Tibial nerve (tissue), 4 donors: ENCODE measurements at regions not wholly inside any gene's neighbourhood (a gene's known extent, or its start where the extent isn't known, plus 50 kb on each side); places are given as distances from the start of the nearest gene placed in this dataset.
A peak's percentile ranks its signal among the peaks of the same experiment; 100 is the strongest.

Experiments used
- DNase-seq, 2 donors: peaks; one replicate each; pipeline ENCODE4 v3.0.0-alpha.2; 2019; ENCODE audit warnings: low spot score in 2 of 2
- H3K27ac ChIP-seq, 4 donors: fragments of 200-600 bp; sonication (generic) in 3 of 4; one replicate each; pipeline ENCODE4 v1.5.1; 2017 to 2019; ENCODE audit warnings: mild to moderate bottlenecking in 1 of 4
- H3K27me3 ChIP-seq, 2 donors: fragments of 200-600 bp; sonication (generic) in 1 of 2; one replicate each; pipeline versions ENCODE4 v1.5.1 to v1.6.0; 2017 to 2019
- H3K36me3 ChIP-seq, 3 donors: fragments of 200-600 bp; sonication (generic); one replicate each; pipeline ENCODE4 v1.5.1; 2018 to 2019
- H3K4me1 ChIP-seq, 4 donors: fragments of 200-600 bp; sonication (generic) in 3 of 4; one replicate each; pipeline ENCODE4 v1.5.1; 2017 to 2019
- H3K4me3 ChIP-seq, 4 donors: fragments of 200-600 bp; sonication (generic) in 3 of 4; one replicate each; pipeline ENCODE4 v1.5.1; 2017 to 2019; ENCODE audit warnings: mild to moderate bottlenecking in 1 of 4, moderate library complexity in 1 of 4
- H3K9me3 ChIP-seq, 4 donors: fragments of 200-600 bp; sonication (generic) in 3 of 4; one replicate each; pipeline ENCODE4 v1.5.1; 2017 to 2019
- CTCF ChIP-seq, 5 experiments: fragments of 200-600 bp in 3 of 5; fragments of 450-650 bp in 2 of 5; sonication (generic) in 3 of 5; IDR thresholded peaks; one replicate each; pipeline ENCODE4 v1.5.1; 2016 to 2019; ENCODE audit warnings: antibody characterized with exemption in 5 of 5, mild to moderate bottlenecking in 3 of 5, moderate library complexity in 2 of 5
- EP300 ChIP-seq, 2 donors: sonication (generic); formaldehyde crosslinking; IDR thresholded peaks; one replicate each; pipeline ENCODE4 v1.6.1; 2017; ENCODE audit warnings: antibody characterized with exemption in 2 of 2, mild to moderate bottlenecking in 1 of 2
- POLR2A ChIP-seq, 2 donors: fragments of 450-650 bp; IDR thresholded peaks; one replicate each; pipeline ENCODE4 v1.6.1; 2017; ENCODE audit warnings: antibody characterized with exemption in 2 of 2, mild to moderate bottlenecking in 2 of 2, moderate library complexity in 2 of 2
- WGBS, 2 donors: methylation state at CpG; one replicate each; pipeline ENCODE4 v1.1.5; 2018; 5-methylcytosine and 5-hydroxymethylcytosine counted together

GRCh38 chr5:74309050-74309449 is 331.5 kb downstream of the ENC1 start:
- peaks cover 0 to 12% (median 0%) of the 10 kb centered on the region in 4 donors for H3K4me1 ChIP-seq
- no peaks in the 10 kb centered on the region for H3K9me3 ChIP-seq
- H3K27ac ChIP-seq = no peak overlapping the region
- no peaks in the 10 kb centered on the region for H3K27me3 ChIP-seq
- no peak for DNase-seq
- TF ChIP-seq EP300 (IDR thresholded peaks at IDR 0.05) = no peak
- no peak for TF ChIP-seq POLR2A (IDR thresholded peaks at IDR 0.05)
- no peak for TF ChIP-seq CTCF (IDR thresholded peaks at IDR 0.05)
- H3K4me3 ChIP-seq = no peak overlapping the region
- H3K36me3 ChIP-seq = no peaks in the 10 kb centered on the region

GRCh38 chr5:74306845-74307244 is 333.7 kb downstream of the ENC1 start:
- peaks cover 0 to 12% (median 0%) of the 10 kb centered on the region in 4 donors for H3K4me1 ChIP-seq
- H3K9me3 ChIP-seq = no peaks in the 10 kb centered on the region
- no peak overlapping the region for H3K4me3 ChIP-seq
- no peaks in the 10 kb centered on the region for H3K27me3 ChIP-seq
- H3K27ac ChIP-seq = no peak overlapping the region
- no peaks in the 10 kb centered on the region for H3K36me3 ChIP-seq
- TF ChIP-seq CTCF (IDR thresholded peaks at IDR 0.05) = no peak
- no peak for TF ChIP-seq POLR2A (IDR thresholded peaks at IDR 0.05)
- no peak for TF ChIP-seq EP300 (IDR thresholded peaks at IDR 0.05)
- WGBS, 2 donors = 64 to 66% methylated on average over 2 of the region's 2 CpGs
- no peak for DNase-seq

GRCh38 chr5:74304536-74304935 is 336.0 kb downstream of the ENC1 start:
- TF ChIP-seq CTCF (IDR thresholded peaks at IDR 0.05) = no peak
- no peak for TF ChIP-seq POLR2A (IDR thresholded peaks at IDR 0.05)

GRCh38 chr5:74303578-74303977 is 336.9 kb downstream of the ENC1 start:
- 90 to 100% methylated on average over 3 of the region's 3 CpGs for WGBS, 2 donors
- no peak for TF ChIP-seq CTCF (IDR thresholded peaks at IDR 0.05)
- TF ChIP-seq EP300 (IDR thresholded peaks at IDR 0.05) = peak in 1 of 2 donors; percentile 22
- TF ChIP-seq POLR2A (IDR thresholded peaks at IDR 0.05) = no peak
- H3K27ac ChIP-seq = no peak overlapping the region

More at GRCh38 chr5:74304536-74304935, 336.0 kb downstream of the ENC1 start:
- Histone ChIP-seq H3K4me1 (no peaks in the 10 kb centered on the region), H3K27me3 (no peaks in the 10 kb centered on the region), H3K9me3 (no peaks in the 10 kb centered on the region), H3K4me3 (no peak overlapping the region), H3K36me3 (no peaks in the 10 kb centered on the region), H3K27ac (no peak overlapping the region)
- no peak for DNase-seq
- 62 to 82% methylated on average over 1 of the region's 1 CpG for WGBS, 2 donors

GRCh38 chr5:74301576-74301975 is 339.0 kb downstream of the ENC1 start:
- Histone ChIP-seq H3K4me3 (no peak overlapping the region), H3K36me3 (no peaks in the 10 kb centered on the region), H3K4me1 (peaks cover 0 to 8% (median 0%) of the 10 kb centered on the region in 4 donors), H3K27ac (no peak overlapping the region), H3K27me3 (no peaks in the 10 kb centered on the region), H3K9me3 (no peaks in the 10 kb centered on the region)
- TF ChIP-seq EP300 (IDR thresholded peaks at IDR 0.05) (no peak), CTCF (IDR thresholded peaks at IDR 0.05) (no peak), POLR2A (IDR thresholded peaks at IDR 0.05) (no peak)
- DNase-seq = no peak

More at GRCh38 chr5:74303578-74303977, 336.9 kb downstream of the ENC1 start:
- Histone ChIP-seq H3K36me3 (no peaks in the 10 kb centered on the region), H3K4me3 (no peak overlapping the region), H3K27me3 (no peaks in the 10 kb centered on the region), H3K4me1 (no peaks in the 10 kb centered on the region), H3K9me3 (no peaks in the 10 kb centered on the region)
- no peak for DNase-seq
